Muscle of back (tissue), 3 donors: ENCODE measurements at regions not wholly inside any gene's neighbourhood (a gene's known extent, or its start where the extent isn't known, plus 50 kb on each side); places are given as distances from the start of the nearest gene placed in this dataset.
"Not testable (repeated sequence)": the region's sequence is repeated elsewhere in the genome, so short reads cannot be mapped to it uniquely, and the experiment has no call there.

Source experiments
- DNase-seq, 3 donors: peaks; one replicate each; pipeline versions ENCODE4 v3.0.0 to v3.0.0-alpha.2; 2013

DNA sequence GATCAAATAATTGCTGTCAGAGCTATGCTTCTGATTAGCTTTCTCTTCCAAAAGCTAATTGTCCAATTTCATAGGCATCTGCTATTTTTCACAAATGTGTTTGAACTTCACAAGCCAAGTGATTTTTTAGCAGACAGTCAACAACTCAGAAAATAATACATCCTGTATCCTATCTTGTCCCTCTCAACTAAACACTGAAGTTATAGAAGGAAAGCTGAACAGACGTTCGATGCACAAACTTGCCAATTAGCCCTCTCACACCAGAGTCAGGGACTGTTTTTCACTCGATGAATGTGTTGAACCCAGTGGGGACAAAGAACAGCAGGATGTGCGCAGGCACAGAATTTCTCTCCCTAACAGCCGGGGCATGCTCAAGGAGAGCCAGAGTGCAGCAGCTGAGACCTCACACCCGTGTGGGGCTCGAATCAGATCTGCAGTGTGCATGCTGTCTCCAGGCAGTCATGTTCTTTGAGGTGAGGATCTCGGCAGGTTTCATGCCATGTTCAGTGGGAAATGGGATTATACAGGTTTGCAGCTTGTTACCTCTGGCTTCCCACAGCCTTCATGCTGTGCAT is 246.7 kb upstream of the SDK2 start:
- no peak for DNase-seq

GRCh38 chr17:73895157-73895556 is 250.9 kb upstream of the SDK2 start:
- DNase-seq, result no peak

DNA sequence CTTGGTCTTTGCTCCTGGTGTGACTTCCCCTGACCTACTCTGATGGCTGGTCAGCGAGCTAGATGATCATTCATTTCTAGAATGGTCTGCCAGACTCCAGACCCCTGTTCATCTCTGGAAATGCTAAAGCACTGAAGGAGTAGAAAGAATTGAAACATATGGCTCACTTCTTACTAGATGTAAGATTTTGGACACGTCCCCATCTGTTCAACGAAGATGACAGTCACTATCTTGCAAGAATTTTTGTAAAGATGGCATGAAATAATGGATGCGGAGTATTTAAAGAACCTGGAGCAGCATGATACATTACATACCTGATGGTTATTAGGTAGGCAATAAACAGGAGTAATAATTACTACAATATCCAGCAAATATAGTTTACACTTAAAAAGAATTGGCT is 252.7 kb upstream of the SDK2 start:
- DNase-seq, result no peak

- DNase-seq, result no peak
These were observed 255.6 kb upstream of the SDK2 start for GRCh38 chr17:73899839-73900238.

- DNase-seq, result no peak
These were observed 256.3 kb upstream of the SDK2 start for GRCh38 chr17:73900516-73900915.

DNA sequence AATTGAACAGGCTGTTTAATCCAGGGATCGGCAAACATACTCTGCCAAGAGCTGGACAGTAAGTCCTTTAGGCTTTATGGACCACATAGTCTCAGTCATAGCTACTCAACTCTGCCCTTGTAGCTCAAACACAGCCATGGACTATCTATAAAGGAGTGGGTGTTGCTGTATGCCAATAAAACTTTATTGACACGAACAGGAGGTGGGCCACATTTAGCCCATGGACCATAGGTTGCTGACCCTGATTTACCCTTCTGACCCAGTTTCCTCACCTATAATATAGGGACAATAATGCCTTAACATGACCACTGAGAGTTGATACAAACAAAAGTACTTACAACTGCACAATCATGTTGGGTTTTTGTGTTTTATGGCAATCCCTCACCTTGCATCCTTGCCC is 257.0 kb upstream of the SDK2 start:
- DNase-seq, result no peak

- peak; percentile 5 to 55 (median 12) for DNase-seq
These were observed 257.6 kb upstream of the SDK2 start for GRCh38 chr17:73901661-73902415.

DNA sequence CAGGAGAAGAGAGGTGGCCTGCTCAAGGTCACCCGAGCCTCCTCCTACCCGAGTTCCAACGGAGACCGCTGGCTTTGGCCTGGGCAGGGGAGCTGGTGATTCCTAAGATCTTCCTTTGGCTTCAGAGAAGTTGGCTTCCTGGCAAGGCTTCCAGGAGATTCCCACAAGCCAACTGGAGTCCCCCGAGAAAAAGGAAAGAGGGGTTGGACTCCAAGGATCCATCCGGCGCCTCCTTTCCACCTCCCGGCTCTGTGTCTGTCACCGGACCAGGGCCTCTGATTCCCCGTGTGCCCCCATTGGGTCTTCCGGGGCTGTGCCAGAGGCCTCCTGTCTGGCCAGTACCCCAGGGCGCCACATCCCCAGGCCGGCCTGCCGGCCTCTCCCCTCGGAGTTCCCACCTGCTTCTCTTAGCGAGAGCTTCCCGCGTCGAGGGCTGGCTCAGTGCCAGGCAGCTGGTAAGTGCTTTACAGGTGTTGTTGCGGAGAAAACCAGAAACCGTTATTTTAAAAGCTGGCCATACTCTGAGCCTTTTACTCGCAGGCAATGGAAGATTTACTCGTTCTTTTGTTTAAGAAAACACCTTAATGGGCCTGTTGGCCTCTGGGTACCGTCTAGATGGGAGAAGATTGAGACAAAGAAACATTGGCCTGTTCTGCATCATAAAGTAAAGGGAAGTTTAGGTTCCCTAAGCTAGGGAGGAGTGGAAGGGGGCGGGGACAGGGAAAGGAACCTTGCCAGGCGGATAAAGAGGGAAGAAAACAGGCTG is 258.4 kb upstream of the SDK2 start:
- peak in 1 of 3 donors; percentile 17 for DNase-seq

DNA sequence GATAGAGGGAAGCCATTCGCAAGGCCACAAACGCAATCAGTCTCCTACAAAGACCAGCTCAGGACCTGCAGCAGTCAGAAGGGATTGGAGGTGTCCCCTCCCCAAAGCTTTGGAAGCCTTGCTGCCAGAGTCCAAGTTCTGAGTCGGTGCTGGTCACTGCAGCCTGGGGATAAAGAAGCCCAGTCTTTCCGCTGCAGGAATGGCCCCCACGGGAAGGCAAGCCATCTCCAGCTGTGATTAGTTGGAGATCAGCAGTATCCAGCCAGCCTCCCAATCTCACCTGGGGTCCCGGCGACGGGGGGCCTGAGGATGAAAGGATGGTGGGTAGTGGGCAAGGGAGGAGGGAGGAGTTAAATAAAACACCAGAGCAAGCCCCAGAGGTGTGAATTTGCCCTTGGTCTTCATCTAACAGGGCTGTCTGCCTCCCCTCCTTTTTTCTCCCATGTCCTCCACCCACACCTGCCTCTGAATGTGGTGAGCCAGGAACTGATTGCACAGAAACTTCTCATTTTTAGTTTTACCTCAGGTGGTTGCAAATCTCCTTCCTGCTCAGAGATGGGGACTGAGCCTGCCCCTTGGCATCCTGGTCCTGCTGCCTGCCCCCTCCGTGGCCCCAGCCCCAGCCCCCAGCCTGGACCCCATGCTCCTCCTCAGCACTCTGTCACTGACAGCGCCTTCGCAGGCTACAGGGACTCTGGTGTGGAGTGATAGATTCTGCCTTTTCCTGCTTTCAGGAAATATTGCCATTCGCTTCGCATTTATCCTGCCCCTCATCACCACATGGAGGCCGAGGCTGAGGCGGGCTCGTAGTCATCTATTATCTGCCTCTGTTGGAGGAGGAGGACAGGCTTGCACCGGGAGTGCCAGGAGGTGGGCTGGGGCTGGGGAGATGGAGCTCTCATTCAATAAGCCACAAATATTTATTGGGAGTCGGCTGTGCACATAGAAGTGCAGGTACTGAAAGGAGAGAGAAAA is 262.9 kb upstream of the SDK2 start:
- no peak for DNase-seq

GRCh38 chr17:73909186-73909585 is 264.9 kb upstream of the SDK2 start:
- no peak for DNase-seq

DNA sequence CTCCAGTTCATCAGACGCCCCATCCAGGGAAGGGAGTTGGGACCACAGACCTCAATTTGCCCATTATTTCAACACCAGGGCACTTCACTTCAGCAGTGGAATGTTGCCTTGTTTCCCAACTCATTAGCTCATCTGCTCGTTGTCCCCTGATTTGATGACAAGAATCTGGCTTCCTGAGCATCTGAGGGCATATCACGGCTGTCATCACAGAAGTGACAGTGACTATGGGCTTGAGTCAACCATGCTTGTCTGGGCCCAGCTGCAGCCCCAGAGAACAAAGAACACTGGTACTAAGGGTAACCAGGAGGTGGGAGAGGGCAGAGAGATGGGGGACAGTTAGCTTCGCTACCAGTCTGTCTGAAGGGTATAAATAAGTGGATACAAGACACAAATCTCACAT is 266.0 kb upstream of the SDK2 start:
- no peak for DNase-seq

DNA sequence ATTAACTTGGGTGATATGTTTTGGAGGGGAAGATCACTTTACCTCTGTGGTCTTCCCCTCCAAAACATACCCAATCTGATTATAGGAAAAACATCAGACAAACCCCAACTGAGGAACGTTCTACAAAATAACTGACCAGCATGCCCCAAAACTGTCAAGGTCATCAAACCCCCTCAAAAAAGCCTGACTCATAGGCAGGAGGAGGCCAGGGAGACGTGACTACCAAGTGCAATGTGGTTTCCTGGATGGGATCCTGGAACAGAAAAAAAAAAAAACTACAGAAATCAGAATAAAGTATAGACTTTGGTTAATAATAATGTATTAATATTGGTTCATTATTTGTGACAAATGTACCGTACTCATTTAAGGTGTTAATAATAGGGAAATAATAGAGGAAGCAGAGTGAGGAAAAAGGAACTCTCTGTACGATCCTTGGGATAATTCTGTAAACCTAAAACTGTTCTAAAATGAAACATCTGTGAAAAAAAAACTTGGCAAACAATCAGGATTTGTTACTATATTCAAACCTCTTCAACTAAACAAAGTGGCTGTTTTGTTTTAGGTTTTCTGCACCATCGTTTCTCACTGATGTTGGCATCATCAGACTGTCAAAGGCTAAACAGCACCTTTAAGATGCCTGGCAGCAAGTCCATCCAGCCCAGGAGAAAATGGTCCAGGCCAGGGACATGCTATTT is 266.7 kb upstream of the SDK2 start:
- DNase-seq, result peak in 1 of 3 donors; percentile 26

GRCh38 chr17:73911726-73912372 is 267.6 kb upstream of the SDK2 start:
- no peak for DNase-seq

GRCh38 chr17:73912373-73912746 is 268.1 kb upstream of the SDK2 start:
- no peak for DNase-seq

DNA sequence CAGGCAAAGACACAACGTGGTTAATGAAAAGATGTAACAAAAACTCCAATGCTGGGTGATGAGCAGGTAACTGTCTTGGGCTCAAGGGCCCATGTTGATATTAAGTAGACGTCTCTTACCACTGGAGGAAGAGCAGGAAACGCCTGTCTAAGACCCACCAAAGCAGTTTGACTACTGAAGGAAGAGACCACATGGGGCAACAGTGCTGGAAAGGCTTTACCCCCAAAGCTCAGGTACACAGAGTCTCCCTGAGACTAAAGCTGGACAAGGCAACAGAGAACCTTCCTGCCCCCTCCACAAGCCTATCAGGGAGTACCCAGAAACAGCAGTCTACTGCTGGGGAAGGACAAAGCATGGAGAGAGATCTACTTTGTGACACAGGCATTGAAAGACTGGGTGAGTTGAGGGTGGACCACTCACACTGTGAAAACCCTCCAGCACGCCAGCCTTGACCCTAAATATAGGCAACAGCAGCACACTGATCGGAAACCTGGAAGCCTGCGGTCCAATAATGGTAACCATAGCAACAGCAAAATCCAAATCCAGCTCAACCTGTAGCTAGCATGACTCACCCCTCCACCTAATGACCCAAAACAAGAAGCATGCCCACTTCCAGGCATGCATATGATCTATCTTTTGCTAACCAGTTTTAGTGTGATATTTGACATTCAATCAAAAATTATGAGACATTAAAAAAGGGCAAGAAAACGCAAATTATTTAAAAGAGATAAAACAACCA is 270.5 kb upstream of the SDK2 start:
- no peak for DNase-seq

GRCh38 chr17:73919033-73919432 is 274.8 kb upstream of the SDK2 start:
- DNase-seq, result not testable (repeated sequence)

DNA sequence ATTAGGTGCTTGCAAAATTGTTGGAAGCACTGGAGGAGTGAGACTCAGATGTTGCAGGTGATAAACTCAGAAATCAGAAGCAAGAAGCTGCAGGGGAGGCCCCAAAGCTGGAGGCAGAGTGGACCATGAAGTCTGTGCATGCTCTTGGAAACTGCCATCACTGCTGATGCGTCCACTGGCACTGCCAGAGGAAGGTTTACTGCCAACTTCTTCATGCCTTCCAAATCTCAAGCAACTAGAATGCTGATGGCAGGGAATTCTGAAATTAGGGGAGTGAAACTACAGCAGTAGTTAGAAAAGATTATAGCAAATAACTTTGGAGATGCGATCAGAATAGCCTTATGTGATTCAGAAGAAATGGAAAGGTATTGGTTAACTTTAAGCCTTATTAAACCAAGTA is 277.1 kb upstream of the SDK2 start:
- no peak for DNase-seq

GRCh38 chr17:73924114-73924908 is 279.2 kb upstream of the RPL38 start:
- DNase-seq, result no peak

GRCh38 chr17:73924909-73925186 is 278.6 kb upstream of the RPL38 start:
- no peak for DNase-seq
